OCI-LY3 (cell line): ENCODE measurements at regions not wholly inside any gene's neighbourhood (a gene's known extent, or its start where the extent isn't known, plus 50 kb on each side); places are given as distances from the start of the nearest gene placed in this dataset.

Experiments
- H2AFZ ChIP-seq: fragments of 200-600, 300-600 bp; shearing (Covaris generic); 2 replicates; pipeline ENCODE4 v1.6.0; 2014; ENCODE audit warnings: antibody characterized with exemption, low read depth, low read length
- H3K27ac ChIP-seq: fragments of 200-600, 300-600 bp; sonication (generic); 2 replicates; pipeline ENCODE4 v1.5.1; 2014; ENCODE audit warnings: mild to moderate bottlenecking, low read length, moderate library complexity, mixed read lengths
- H3K27me3 ChIP-seq: fragments of 200-600, 300-600 bp; sonication (generic); 2 replicates; pipeline ENCODE4 v1.6.1; 2014; ENCODE audit warnings: low read depth, low read length, mixed read lengths
- H3K36me3 ChIP-seq: fragments of 200-600, 300-600 bp; sonication (generic); replicated peaks from 2 replicates; pipeline ENCODE3; 2014; ENCODE audit warnings: low read depth, low read length, mixed read lengths
- H3K4me1 ChIP-seq: fragments of 300-600, 200-600 bp; sonication (generic); 2 replicates; pipeline ENCODE4 v1.6.1; 2014; ENCODE audit warnings: low read length, mixed read lengths
- H3K4me2 ChIP-seq: fragments of 200-600, 300-600 bp; sonication (generic); 2 replicates; pipeline ENCODE4 v1.6.1; 2014; ENCODE audit warnings: low read length, mixed read lengths
- H3K4me3 ChIP-seq: fragments of 300-600, 200-600 bp; sonication (generic); 2 replicates; pipeline ENCODE4 v1.5.1; 2014; ENCODE audit warnings: antibody characterized with exemption, mild to moderate bottlenecking, low read length, moderate library complexity
- H3K79me2 ChIP-seq: fragments of 300-600, 200-600 bp; shearing (Covaris generic); 2 replicates; pipeline ENCODE4 v1.6.1; 2014; ENCODE audit warnings: mild to moderate bottlenecking, low read length, mixed read lengths
- H3K9ac ChIP-seq: fragments of 300-600, 200-600 bp; shearing (Covaris generic); 2 replicates; pipeline ENCODE4 v1.6.0; 2014; ENCODE audit warnings: mild to moderate bottlenecking, low read length, moderate library complexity
- H3K9me3 ChIP-seq: fragments of 200-600, 300-600 bp; shearing (Covaris generic); 2 replicates; pipeline ENCODE4 v1.6.1; 2014; ENCODE audit warnings: low read length, mixed read lengths; ENCODE audit not compliant: insufficient read depth
- H4K20me1 ChIP-seq: fragments of 200-600, 300-600 bp; sonication (generic); 2 replicates; pipeline ENCODE4 v1.6.1; 2016; ENCODE audit warnings: low read length, mixed read lengths; ENCODE audit not compliant: insufficient read depth
- CTCF ChIP-seq: fragments of 200-600, 300-600 bp; sonication (generic); IDR thresholded peaks from 2 replicates; pipeline ENCODE4 v1.5.1; 2014; ENCODE audit warnings: antibody characterized with exemption, low read length, low read depth
- EZH2phosphoT487 ChIP-seq: fragments of 200-600 bp; shearing (Covaris generic); IDR thresholded peaks from 2 replicates; pipeline ENCODE4 v1.6.1; 2018; ENCODE audit warnings: antibody characterized with exemption, mixed run types, low read depth

DNA sequence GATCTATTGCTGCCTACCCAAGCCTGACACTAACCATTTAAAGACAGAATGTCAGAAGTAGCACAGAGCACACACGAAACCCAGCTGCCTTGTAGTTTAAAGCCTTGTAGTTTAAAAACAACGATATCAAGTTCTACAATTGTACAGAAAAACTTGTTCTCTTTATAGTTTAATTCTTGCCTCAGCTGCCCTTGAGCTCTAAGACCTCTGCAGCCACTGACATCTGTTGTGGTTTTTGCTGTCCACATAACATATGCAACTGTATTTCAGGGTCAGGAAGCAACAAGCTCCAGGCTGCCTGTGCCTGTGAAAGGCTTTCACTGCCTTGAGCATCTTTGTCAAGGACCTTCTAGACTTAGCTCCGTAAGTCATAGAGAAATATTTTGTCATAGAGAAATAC, 227.2 kb downstream of the SPCS3 start:
- H3K4me2 ChIP-seq, result no peak overlapping the region
- H3K9me3 ChIP-seq, result no peaks in the 10 kb centered on the region
- TF ChIP-seq CTCF (no peak), EZH2phosphoT487 (no peak)
- H2AFZ ChIP-seq, result no peak overlapping the region
- H4K20me1 ChIP-seq, result no peaks in the 10 kb centered on the region
- no peaks in the 10 kb centered on the region for H3K27me3 ChIP-seq
- H3K4me1 ChIP-seq, result no peaks in the 10 kb centered on the region
- no peak overlapping the region for H3K27ac ChIP-seq
- H3K4me3 ChIP-seq, result no peak overlapping the region
- no peak overlapping the region for H3K9ac ChIP-seq
- H3K79me2 ChIP-seq, result no peaks in the 10 kb centered on the region
- H3K36me3 ChIP-seq, result no peaks in the 10 kb centered on the region

GRCh38 chr4:176548571-176548970, 228.8 kb downstream of the SPCS3 start:
- no peak overlapping the region for H3K9ac ChIP-seq
- no peaks in the 10 kb centered on the region for H4K20me1 ChIP-seq
- H3K4me1 ChIP-seq, result no peaks in the 10 kb centered on the region
- no peaks in the 10 kb centered on the region for H3K79me2 ChIP-seq
- H2AFZ ChIP-seq, result no peak overlapping the region
- no peak overlapping the region for H3K4me2 ChIP-seq
- no peaks in the 10 kb centered on the region for H3K9me3 ChIP-seq
- no peaks in the 10 kb centered on the region for H3K36me3 ChIP-seq
- no peak overlapping the region for H3K27ac ChIP-seq
- no peak overlapping the region for H3K4me3 ChIP-seq
- no peaks in the 10 kb centered on the region for H3K27me3 ChIP-seq
- no peak for TF ChIP-seq CTCF

DNA sequence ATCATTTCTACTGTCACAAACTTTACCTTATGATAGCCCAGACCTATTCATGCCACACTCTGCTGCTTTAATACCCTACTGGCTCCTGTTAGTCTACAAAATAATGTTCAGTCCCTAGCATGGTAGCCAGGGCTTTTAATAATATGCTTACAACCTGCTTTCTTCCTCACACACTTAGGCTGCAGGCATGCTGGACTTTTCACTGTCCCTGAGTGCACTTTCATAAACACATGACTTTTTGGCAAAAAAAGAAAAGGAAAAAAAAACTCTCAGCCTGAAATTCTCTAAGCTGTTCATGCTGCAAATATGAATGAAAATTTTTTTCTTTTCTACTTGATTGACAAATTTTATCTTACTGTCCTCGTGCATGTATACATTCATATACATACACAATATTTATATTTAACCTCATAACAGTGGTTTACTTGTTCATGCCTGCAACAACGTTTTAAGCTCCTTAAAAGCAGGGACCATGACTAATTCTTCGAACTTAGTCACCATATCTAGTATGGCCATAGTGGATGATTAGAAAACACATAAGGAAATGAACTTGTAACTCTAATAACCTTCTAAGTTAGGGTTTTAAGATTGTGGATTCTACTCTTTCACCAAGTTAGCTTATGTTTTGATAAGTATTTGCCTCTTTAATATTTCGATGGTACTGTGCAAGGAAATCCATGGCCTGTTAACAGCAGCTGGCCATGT, 229.5 kb downstream of the SPCS3 start:
- H3K4me1 ChIP-seq, result no peaks in the 10 kb centered on the region
- no peak overlapping the region for H3K4me2 ChIP-seq
- no peak overlapping the region for H3K4me3 ChIP-seq
- TF ChIP-seq EZH2phosphoT487 (no peak), CTCF (no peak)
- H3K36me3 ChIP-seq, result no peaks in the 10 kb centered on the region
- 0 out of 2 replicates have a peak overlapping the region, but pooled peaks have one; percentile 9 for H2AFZ ChIP-seq
- no peaks in the 10 kb centered on the region for H3K27me3 ChIP-seq
- H3K9ac ChIP-seq, result no peak overlapping the region
- H4K20me1 ChIP-seq, result no peaks in the 10 kb centered on the region
- no peaks in the 10 kb centered on the region for H3K9me3 ChIP-seq
- H3K27ac ChIP-seq, result no peak overlapping the region
- no peaks in the 10 kb centered on the region for H3K79me2 ChIP-seq

GRCh38 chr4:176558661-176559060, 234.1 kb downstream of the VEGFC start:
- no peak overlapping the region for H3K9ac ChIP-seq
- no peak overlapping the region for H2AFZ ChIP-seq
- no peaks in the 10 kb centered on the region for H3K79me2 ChIP-seq
- H3K4me2 ChIP-seq, result no peak overlapping the region
- H3K27ac ChIP-seq, result no peak overlapping the region
- no peaks in the 10 kb centered on the region for H3K27me3 ChIP-seq
- no peaks in the 10 kb centered on the region for H3K4me1 ChIP-seq
- no peaks in the 10 kb centered on the region for H3K36me3 ChIP-seq
- TF ChIP-seq EZH2phosphoT487 (no peak), CTCF (no peak)
- H4K20me1 ChIP-seq, result no peaks in the 10 kb centered on the region
- no peaks in the 10 kb centered on the region for H3K9me3 ChIP-seq
- no peak overlapping the region for H3K4me3 ChIP-seq
